WTC11 (cell line): ENCODE measurements at regions not wholly inside any gene's neighbourhood (a gene's known extent, or its start where the extent isn't known, plus 50 kb on each side); places are given as distances from the start of the nearest gene placed in this dataset.
"Not testable (repeated sequence)": the region's sequence is repeated elsewhere in the genome, so short reads cannot be mapped to it uniquely, and the experiment has no call there.

Source experiments
- ATF2 ChIP-seq: sonication (generic); formaldehyde crosslinking; IDR thresholded peaks from 2 replicates; pipeline ENCODE4 v1.8.1; 2022; ENCODE audit warnings: low read depth, missing genetic modification reagents, borderline replicate concordance
- ATF3 ChIP-seq: sonication (generic); formaldehyde crosslinking; conservative IDR thresholded peaks from 2 replicates; pipeline ENCODE4 v1.8.1; 2022; ENCODE audit warnings: mild to moderate bottlenecking, missing genetic modification reagents
- CTCF ChIP-seq: fragments of 200-600 bp; IDR thresholded peaks from 2 replicates; pipeline ENCODE4 v1.8.0; 2022; ENCODE audit warnings: antibody characterized with exemption
- FOXJ3 ChIP-seq: sonication (generic); formaldehyde crosslinking; IDR thresholded peaks from 2 replicates; pipeline ENCODE4 v1.9.0; 2021; ENCODE audit warnings: missing genetic modification reagents, mild to moderate bottlenecking, borderline replicate concordance
- MAX ChIP-seq: sonication (generic); formaldehyde crosslinking; IDR thresholded peaks from 2 replicates; pipeline ENCODE4 v1.8.0; 2022; ENCODE audit warnings: mild to moderate bottlenecking, missing genetic modification reagents
- NFYB ChIP-seq: sonication (generic); formaldehyde crosslinking; conservative IDR thresholded peaks from 2 replicates; pipeline ENCODE4 v1.8.0; 2022; ENCODE audit warnings: low read depth, missing genetic modification reagents
- NR2C2 ChIP-seq: sonication (generic); formaldehyde crosslinking; IDR thresholded peaks from 2 replicates; pipeline ENCODE4 v1.8.0; 2022; ENCODE audit warnings: mild to moderate bottlenecking, missing genetic modification reagents
- TEAD4 ChIP-seq: sonication (generic); formaldehyde crosslinking; IDR thresholded peaks from 2 replicates; pipeline ENCODE4 v1.8.0; 2022; ENCODE audit warnings: mild to moderate bottlenecking, missing genetic modification reagents
- USF2 ChIP-seq: sonication (generic); formaldehyde crosslinking; IDR thresholded peaks from 2 replicates; pipeline ENCODE4 v1.8.1; 2023; ENCODE audit warnings: mild to moderate bottlenecking, missing genetic modification reagents, moderate library complexity
- ZNF317 ChIP-seq: sonication (generic); formaldehyde crosslinking; IDR thresholded peaks from 2 replicates; pipeline ENCODE4 v1.8.1; 2023; ENCODE audit warnings: low read depth, mild to moderate bottlenecking, moderate library complexity, missing genetic modification reagents, borderline replicate concordance

- TF ChIP-seq MAX (CRISPR knock-in tag); FOXJ3 (CRISPR knock-in tag); ATF3 (CRISPR knock-in tag); CTCF; USF2; ZNF317 (CRISPR knock-in tag); NR2C2 (CRISPR knock-in tag); NFYB (CRISPR knock-in tag); ATF2 (CRISPR knock-in tag); TEAD4: not testable (repeated sequence)
Measured at GRCh38 chr4:118630897-118631296, 54.3 kb upstream of the METTL14 start.
